Left lung (tissue), 4 donors: ENCODE measurements at regions not wholly inside any gene's neighbourhood (a gene's known extent, or its start where the extent isn't known, plus 50 kb on each side); places are given as distances from the start of the nearest gene placed in this dataset.

ENCODE experiments used
- ATAC-seq: fragments of 200-7000 bp; cut with Tn5 transposase; one replicate; pipeline ENCODE4 v1.9.1; 2020; ENCODE audit warnings: moderate library complexity
- DNase-seq, 4 donors: peaks; one replicate each; pipeline ENCODE4 v3.0.0-alpha.2; 2013 to 2020
- H3K27ac ChIP-seq, 2 donors: fragments of 200-600 bp; sonication (generic) in 1 of 2; one replicate each; pipeline versions ENCODE4 v1.5.0 to v1.8.0; 2020 to 2021
- H3K27me3 ChIP-seq, 2 donors: fragments of 200-600 bp; sonication (generic) in 1 of 2; one replicate each; pipeline versions ENCODE4 v1.5.0 to v1.8.0; 2020 to 2021
- H3K36me3 ChIP-seq, 2 donors: fragments of 200-600 bp; sonication (generic) in 1 of 2; one replicate each; pipeline versions ENCODE4 v1.5.0 to v1.8.0; 2020 to 2021
- H3K4me1 ChIP-seq, 2 donors: fragments of 200-600 bp; one replicate each; pipeline ENCODE4 v1.8.0; 2021
- H3K4me3 ChIP-seq, 2 donors: fragments of 200-600 bp; sonication (generic) in 1 of 2; one replicate each; pipeline versions ENCODE4 v1.5.0 to v1.8.0; 2020 to 2021; ENCODE audit warnings: mild to moderate bottlenecking in 1 of 2
- H3K9me3 ChIP-seq, 2 donors: fragments of 200-600 bp; sonication (generic) in 1 of 2; one replicate each; pipeline versions ENCODE4 v1.5.0 to v1.8.0; 2020 to 2021
- intact Hi-C, 2 donors: fragments of 100-400 bp; cut with DNase I; formaldehyde crosslinking; loops; one replicate each; pipeline versions ENCODE4 v1.11.2 to v1.14.2; 2022
- TF ChIP-seq, protein P1 (sequence below), 2 donors: fragments of 200-600 bp; sonication (generic) in 1 of 2; IDR thresholded peaks; one replicate each; pipeline versions ENCODE4 v1.5.0 to v1.8.0; 2021; ENCODE audit warnings: antibody characterized with exemption in 2 of 2
- donor health status: DM: no; HTN: yes; CAD: no.
- donor health status: DM: no; HTN: no; CAD: no.

DNA sequence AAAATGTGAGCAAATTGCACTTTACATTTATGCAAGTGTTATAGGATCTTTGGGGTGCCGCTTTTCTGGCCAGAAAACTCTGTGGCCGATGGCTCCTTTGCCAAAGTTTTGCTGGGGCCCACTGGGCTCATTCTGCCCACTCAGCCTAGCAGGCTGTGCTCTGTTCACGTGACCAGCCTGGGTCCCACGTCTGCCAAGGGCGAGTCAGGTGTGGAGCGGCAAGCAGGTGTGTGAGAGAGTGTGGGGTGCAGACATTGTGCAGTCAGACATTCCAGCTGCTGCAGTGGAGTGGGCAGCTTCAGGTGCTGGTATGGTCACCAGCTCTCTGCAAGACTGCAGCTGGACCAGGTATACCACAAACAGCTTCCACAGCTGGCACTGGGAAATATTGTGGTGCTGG, 2305.7 kb downstream of the PCDH9 start:
- no peak overlapping the region for H3K27ac ChIP-seq
- TF ChIP-seq, protein P1, sequence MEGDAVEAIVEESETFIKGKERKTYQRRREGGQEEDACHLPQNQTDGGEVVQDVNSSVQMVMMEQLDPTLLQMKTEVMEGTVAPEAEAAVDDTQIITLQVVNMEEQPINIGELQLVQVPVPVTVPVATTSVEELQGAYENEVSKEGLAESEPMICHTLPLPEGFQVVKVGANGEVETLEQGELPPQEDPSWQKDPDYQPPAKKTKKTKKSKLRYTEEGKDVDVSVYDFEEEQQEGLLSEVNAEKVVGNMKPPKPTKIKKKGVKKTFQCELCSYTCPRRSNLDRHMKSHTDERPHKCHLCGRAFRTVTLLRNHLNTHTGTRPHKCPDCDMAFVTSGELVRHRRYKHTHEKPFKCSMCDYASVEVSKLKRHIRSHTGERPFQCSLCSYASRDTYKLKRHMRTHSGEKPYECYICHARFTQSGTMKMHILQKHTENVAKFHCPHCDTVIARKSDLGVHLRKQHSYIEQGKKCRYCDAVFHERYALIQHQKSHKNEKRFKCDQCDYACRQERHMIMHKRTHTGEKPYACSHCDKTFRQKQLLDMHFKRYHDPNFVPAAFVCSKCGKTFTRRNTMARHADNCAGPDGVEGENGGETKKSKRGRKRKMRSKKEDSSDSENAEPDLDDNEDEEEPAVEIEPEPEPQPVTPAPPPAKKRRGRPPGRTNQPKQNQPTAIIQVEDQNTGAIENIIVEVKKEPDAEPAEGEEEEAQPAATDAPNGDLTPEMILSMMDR (IDR thresholded peaks at IDR 0.05) = no peak
- ATAC-seq (no peak), DNase-seq (no peak)
- no peaks in the 10 kb centered on the region for H3K4me1 ChIP-seq
- H3K4me3 ChIP-seq = no peak overlapping the region
- H3K27me3 ChIP-seq = no peaks in the 10 kb centered on the region
- no peaks in the 10 kb centered on the region for H3K36me3 ChIP-seq
- intact Hi-C loops = no loop called here
- peaks cover 0 to 13% of the 10 kb centered on the region in 2 donors for H3K9me3 ChIP-seq

DNA sequence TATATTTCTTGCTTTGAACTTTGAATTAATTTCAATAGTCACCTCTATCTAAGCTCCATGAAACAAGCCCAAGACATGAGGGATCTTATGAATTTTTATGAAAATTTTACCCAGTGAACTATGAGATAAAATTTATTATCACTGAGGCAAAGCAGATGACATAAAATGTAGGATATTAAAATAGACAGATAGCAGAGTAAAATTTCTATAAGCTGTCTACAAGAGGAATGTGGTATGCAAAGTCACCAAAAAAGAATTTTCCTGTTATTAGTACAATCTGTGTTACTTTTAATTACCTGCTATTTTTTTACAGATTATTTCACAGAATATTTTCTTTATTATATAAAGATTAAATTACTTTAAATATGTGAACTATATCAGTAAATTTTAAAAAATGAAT, 2312.6 kb downstream of the PCDH9 start:
- Histone ChIP-seq H3K4me3 (no peak overlapping the region), H3K4me1 (no peaks in the 10 kb centered on the region), H3K36me3 (no peaks in the 10 kb centered on the region), H3K9me3 (peaks cover 0 to 12% of the 10 kb centered on the region in 2 donors), H3K27me3 (no peaks in the 10 kb centered on the region), H3K27ac (no peak overlapping the region)
- ATAC-seq = no peak
- TF ChIP-seq, protein P1 (IDR thresholded peaks at IDR 0.05) = no peak
- intact Hi-C loops = no loop called here
- no peak for DNase-seq

DNA sequence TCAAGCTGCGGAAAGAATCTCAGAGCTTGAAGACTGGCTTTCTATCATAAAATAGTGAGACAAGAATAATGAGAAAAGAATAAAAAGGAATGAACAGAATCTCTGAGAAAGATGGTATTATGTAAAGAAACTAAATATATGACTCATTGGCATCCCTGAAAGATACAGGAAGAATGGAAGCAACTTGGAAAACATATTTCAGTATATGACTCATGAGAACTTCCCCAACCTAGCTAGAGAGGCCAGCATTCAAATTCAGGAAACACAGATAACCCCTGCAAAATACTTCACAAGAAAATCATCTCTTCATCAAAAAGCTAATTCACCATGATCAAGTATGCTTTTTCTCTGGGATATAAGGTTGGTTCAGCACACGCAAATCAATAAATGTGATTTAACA, 2318.0 kb downstream of the PCDH9 start:
- DNase-seq (no peak), ATAC-seq (no peak)
- Histone ChIP-seq H3K27me3 (no peaks in the 10 kb centered on the region), H3K27ac (no peak overlapping the region), H3K4me1 (no peaks in the 10 kb centered on the region), H3K9me3 (peaks cover 0 to 16% of the 10 kb centered on the region in 2 donors), H3K36me3 (no peaks in the 10 kb centered on the region), H3K4me3 (no peak overlapping the region)
- TF ChIP-seq, protein P1 (IDR thresholded peaks at IDR 0.05) = no peak
- intact Hi-C loops = no loop called here

DNA sequence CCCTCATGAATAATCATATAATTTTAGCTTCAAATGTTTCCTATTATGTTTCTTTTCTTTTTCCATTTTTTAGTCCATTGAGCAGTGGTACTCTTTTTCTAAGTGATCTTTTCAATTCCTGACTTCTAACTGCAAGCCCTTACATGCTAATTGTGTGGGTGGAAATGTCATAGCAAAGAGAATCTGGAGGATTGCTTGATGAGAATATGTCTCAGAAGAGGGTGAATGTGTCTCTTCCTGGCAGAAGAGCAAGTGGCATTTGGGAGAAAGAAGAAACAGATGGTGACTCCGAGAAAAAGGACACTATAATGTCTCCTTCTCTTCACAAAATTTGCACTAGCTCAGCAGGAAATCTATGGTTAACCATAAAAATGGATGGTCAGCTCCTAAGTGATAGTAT, 2320.0 kb downstream of the PCDH9 start:
- Histone ChIP-seq H3K27me3 (no peaks in the 10 kb centered on the region), H3K36me3 (no peaks in the 10 kb centered on the region), H3K9me3 (peaks cover 0 to 16% of the 10 kb centered on the region in 2 donors), H3K4me1 (no peaks in the 10 kb centered on the region), H3K4me3 (no peak overlapping the region), H3K27ac (no peak overlapping the region)
- TF ChIP-seq, protein P1 (IDR thresholded peaks at IDR 0.05) = no peak
- ATAC-seq (no peak), DNase-seq (no peak)
- intact Hi-C loops = no loop called here

DNA sequence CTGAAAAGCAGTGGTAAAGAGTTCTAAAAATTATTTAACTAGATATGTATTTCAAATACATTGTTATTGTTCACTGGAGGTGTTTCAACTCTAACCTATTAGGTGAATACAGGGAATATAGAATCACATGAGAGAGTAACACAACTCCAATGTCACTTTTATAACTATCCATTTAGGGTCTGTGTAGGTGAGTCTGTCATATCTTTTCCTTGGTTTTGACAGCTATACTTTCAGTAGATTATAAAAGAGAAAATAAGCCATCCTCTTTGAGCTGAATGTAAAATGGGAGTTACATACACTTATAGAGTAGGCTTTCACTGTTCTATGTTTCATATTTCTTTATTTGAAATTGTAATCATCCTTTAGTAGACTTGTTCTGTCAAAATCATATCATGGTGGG, 2321.0 kb downstream of the PCDH9 start:
- TF ChIP-seq, protein P1 (IDR thresholded peaks at IDR 0.05) = no peak
- H3K4me3 ChIP-seq = no peak overlapping the region
- no peak overlapping the region for H3K27ac ChIP-seq
- H3K4me1 ChIP-seq = no peaks in the 10 kb centered on the region
- peaks cover 0 to 16% of the 10 kb centered on the region in 2 donors for H3K9me3 ChIP-seq
- ATAC-seq (no peak), DNase-seq (no peak)
- no peaks in the 10 kb centered on the region for H3K27me3 ChIP-seq
- H3K36me3 ChIP-seq = no peaks in the 10 kb centered on the region
- intact Hi-C loops = no loop called here
